Panc1 (cell line): ENCODE measurements at regions not wholly inside any gene's neighbourhood (a gene's known extent, or its start where the extent isn't known, plus 50 kb on each side); places are given as distances from the start of the nearest gene placed in this dataset.

ENCODE experiments used
- ATAC-seq: fragments of 200-7000 bp; cut with Tn5 transposase; 2 replicates; pipeline ENCODE4 v1.9.1; 2020; ENCODE audit warnings: mild to moderate bottlenecking, moderate library complexity
- BruUV-seq: library from RNA; stranded (reverse); fragments of 400-500 nt; replicated peaks from 2 replicates; lab custom pipeline; 2021; lab: Mats Ljungman, UMichigan
- CTCF ChIA-PET: fragments of 300-600 bp; sonication (Branson Sonifier 250); formaldehyde crosslinking; loops from one replicate; lab custom pipeline; 2022; ENCODE audit warnings: antibody characterized with exemption; lab: Charles Lee
- POLR2A ChIA-PET: fragments of 300-600 bp; sonication (Branson Sonifier 250); formaldehyde crosslinking; loops from one replicate; lab custom pipeline; 2022; ENCODE audit warnings: antibody characterized with exemption; lab: Charles Lee
- DNase-seq: peaks from one replicate; pipeline ENCODE4 v3.0.0-alpha.2; 2010; ENCODE audit warnings: low read depth, low spot score
- H3K27ac ChIP-seq: 2 replicates; pipeline ENCODE4 v1.5.1; 2011; ENCODE audit warnings: mild to moderate bottlenecking, low read length, inconsistent platforms
- H3K27me3 ChIP-seq: fragments of 200-500 bp; sonication (Bioruptor generic); 2 replicates; pipeline ENCODE4 v1.6.0; 2014; ENCODE audit warnings: low read length, inconsistent platforms; ENCODE audit not compliant: control insufficient read depth, insufficient read depth
- H3K36me3 ChIP-seq: fragments of 200-500 bp; sonication (Bioruptor generic); 2 replicates; pipeline ENCODE4 v1.5.1; 2014; ENCODE audit warnings: inconsistent platforms, mild to moderate bottlenecking, low read length, moderate library complexity; ENCODE audit not compliant: control insufficient read depth, insufficient read depth
- H3K4me1 ChIP-seq: 2 replicates; pipeline ENCODE4 v1.5.1; 2011; ENCODE audit warnings: inconsistent platforms, mild to moderate bottlenecking, low read length, moderate library complexity; ENCODE audit not compliant: control insufficient read depth, insufficient read depth
- H3K4me3 ChIP-seq, 2 experiments: 2 replicates each; pipeline ENCODE4 v1.5.1; 2011 to 2012; ENCODE audit warnings: low read depth in 2 of 2, low read length in 2 of 2, mild to moderate bottlenecking in 2 of 2, inconsistent platforms in 1 of 2, moderate library complexity in 1 of 2
- H3K9me3 ChIP-seq: fragments of 200-500 bp; sonication (Bioruptor generic); 2 replicates; pipeline ENCODE4 v1.5.1; 2014; ENCODE audit warnings: low read depth, mild to moderate bottlenecking, inconsistent platforms, low read length, moderate library complexity; ENCODE audit not compliant: control insufficient read depth, insufficient read depth
- CTCF ChIP-seq: fragments of 450-650 bp; IDR thresholded peaks from 2 replicates; pipeline ENCODE4 v1.5.1; 2017; ENCODE audit warnings: mild to moderate bottlenecking
- POLR2AphosphoS5 ChIP-seq: IDR thresholded peaks from 2 replicates; pipeline ENCODE4 v1.6.1; 2012; ENCODE audit warnings: mild to moderate bottlenecking, low read depth, low read length, moderate library complexity
- REST ChIP-seq, 2 experiments: IDR thresholded peaks; 2 replicates each; pipeline ENCODE4 v1.6.1; 2011 to 2012; ENCODE audit warnings: low read depth in 2 of 2, control low read depth in 1 of 2, low read length in 1 of 2, mild to moderate bottlenecking in 1 of 2, moderate library complexity in 1 of 2; ENCODE audit not compliant: insufficient read depth in 1 of 2
- SIN3A ChIP-seq: IDR thresholded peaks from 2 replicates; pipeline ENCODE4 v1.6.1; 2012; ENCODE audit warnings: low read depth, mild to moderate bottlenecking, low read length, moderate library complexity, borderline replicate concordance; ENCODE audit not compliant: insufficient read depth
- TCF7L2 ChIP-seq: IDR thresholded peaks from 2 replicates; pipeline ENCODE4 v1.6.1; 2011; ENCODE audit warnings: mild to moderate bottlenecking, low read depth, low read length, inconsistent platforms
- in situ Hi-C: cut with HindIII; loops from 2 replicates; pipeline ENCODE4 v1.10.0; 2016; ENCODE audit warnings: low sequenced_read_pairs, low pct_unique_long_range_greater_than_20kb
- intact Hi-C: fragments of 100-400 bp; cut with micrococcal nuclease; formaldehyde crosslinking; loops from one replicate; pipeline ENCODE4 v1.10.0; 2022; ENCODE audit not compliant: unreplicated experiment

DNA sequence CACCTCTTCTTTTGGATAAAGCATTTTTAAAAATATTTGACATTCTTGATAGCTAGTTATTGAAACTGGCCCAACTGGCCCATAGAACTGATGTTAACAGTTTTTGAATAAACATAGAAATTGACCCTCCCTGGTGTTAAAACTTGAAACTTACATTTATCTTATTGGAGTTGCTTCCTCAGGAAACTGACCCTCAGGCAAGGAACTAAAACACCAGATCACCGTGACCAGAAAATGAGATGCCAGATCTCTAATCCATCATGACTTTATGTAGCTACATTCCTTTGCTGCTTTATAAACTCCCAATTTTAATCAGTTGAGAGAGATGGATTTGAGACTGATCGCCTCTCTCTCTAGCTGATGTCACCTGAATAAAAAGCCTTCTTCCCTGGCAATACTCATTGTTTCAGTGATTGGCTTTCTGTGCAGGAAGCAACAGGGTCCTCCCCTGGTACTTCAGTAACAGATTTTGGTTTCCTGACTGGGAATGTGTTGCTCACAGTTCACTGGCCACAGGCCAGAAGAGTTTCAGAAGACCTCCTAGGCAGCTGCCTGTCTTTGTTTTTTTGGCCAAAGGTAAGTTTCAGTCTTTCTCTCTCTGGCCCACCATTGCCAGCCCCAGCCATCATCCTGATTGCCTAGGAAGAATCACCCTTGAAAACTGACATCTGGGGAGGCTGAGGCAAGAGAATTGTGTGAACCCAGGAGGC lies 212.4 kb downstream of the DTWD2 start:
- Histone ChIP-seq H3K27ac (no peak overlapping the region), H3K4me3 (no peak overlapping the region), H3K27me3 (no peaks in the 10 kb centered on the region), H3K36me3 (no peaks in the 10 kb centered on the region), H3K4me1 (no peaks in the 10 kb centered on the region), H3K9me3 (no peaks in the 10 kb centered on the region)
- DNase-seq (no peak), ATAC-seq (no peak)
- in situ Hi-C loops: no loop called here
- BruUV-seq: no TSS peak
- POLR2A ChIA-PET: no interaction called here
- intact Hi-C loops: no loop called here
- CTCF ChIA-PET: no interaction called here
- TF ChIP-seq REST (IDR thresholded peaks at IDR 0.05; ENCODE audit: insufficient read depth in 1 of 2, low read depth in 2 of 2, low read length in 1 of 2): no peak
- no peak for TF ChIP-seq CTCF
- TF ChIP-seq POLR2AphosphoS5: no peak
- TF ChIP-seq SIN3A: no peak
- no peak for TF ChIP-seq TCF7L2

DNA sequence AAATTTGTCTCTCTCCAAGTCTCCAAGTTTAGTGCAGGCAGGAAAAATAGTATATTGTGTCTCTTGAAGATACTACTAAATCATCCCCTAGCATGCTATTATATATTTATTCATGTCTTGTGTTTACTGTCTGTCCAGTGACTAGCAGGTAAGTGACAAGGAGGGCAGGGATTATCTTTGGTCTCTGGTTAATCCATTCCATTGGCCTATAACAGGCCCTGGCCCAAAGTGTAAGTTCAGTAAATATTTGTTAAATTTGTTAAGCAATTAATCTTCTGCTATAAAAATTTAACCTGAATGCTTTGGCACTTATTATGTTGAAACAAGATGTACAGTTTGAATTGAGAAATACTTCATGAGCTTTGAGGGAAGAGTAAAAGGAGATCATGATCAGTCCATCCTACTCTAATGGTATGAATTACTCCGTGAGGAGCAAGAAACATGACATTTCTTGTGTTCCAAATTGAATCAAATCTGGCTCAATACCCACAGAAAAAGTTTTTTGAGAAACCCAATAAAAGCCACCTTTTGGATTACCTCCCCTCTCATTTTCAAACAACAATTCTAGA lies 219.7 kb downstream of the DTWD2 start:
- ChIA-PET CTCF (no interaction called here), POLR2A (no interaction called here)
- Histone ChIP-seq H3K27ac (no peak overlapping the region), H3K36me3 (no peaks in the 10 kb centered on the region), H3K27me3 (no peaks in the 10 kb centered on the region), H3K4me1 (no peaks in the 10 kb centered on the region), H3K4me3 (no peak overlapping the region), H3K9me3 (no peaks in the 10 kb centered on the region)
- in situ Hi-C loops (no loop called here), intact Hi-C loops (no loop called here)
- BruUV-seq: no TSS peak
- no peak for DNase-seq
- no peak for ATAC-seq
- TF ChIP-seq POLR2AphosphoS5: no peak

DNA sequence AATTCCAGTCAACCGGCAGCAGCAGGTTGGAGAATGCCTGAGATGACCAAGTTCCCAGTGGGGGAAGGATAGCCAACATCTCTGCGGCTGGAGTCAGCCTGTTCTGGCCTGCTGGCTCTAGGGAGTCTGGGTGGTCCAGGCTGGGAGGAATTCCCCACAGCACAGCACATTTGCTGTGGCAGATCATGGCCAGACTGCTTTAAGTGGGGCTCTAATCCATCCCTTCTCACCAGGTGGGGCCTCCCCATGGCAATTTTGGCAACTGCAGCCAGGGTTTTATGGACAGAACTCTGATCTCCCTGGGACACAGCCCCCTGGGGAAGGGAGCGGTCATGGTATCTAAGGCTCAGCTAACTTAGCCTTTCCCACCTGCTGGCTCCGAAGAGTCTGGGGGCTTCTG lies 226.1 kb downstream of the DTWD2 start:
- Histone ChIP-seq H3K4me1 (no peaks in the 10 kb centered on the region), H3K27ac (no peak overlapping the region), H3K4me3 (no peak overlapping the region), H3K9me3 (no peaks in the 10 kb centered on the region), H3K27me3 (no peaks in the 10 kb centered on the region), H3K36me3 (no peaks in the 10 kb centered on the region)
- BruUV-seq: no TSS peak
- intact Hi-C loops: no loop called here
- POLR2A ChIA-PET: no interaction called here
- in situ Hi-C loops: no loop called here
- CTCF ChIA-PET: no interaction called here
- DNase-seq (no peak), ATAC-seq (no peak)
- TF ChIP-seq SIN3A (no peak), TCF7L2 (no peak), CTCF (no peak), POLR2AphosphoS5 (no peak), REST (IDR thresholded peaks at IDR 0.05; ENCODE audit: insufficient read depth in 1 of 2, low read depth in 2 of 2, low read length in 1 of 2) (no peak)
